DOHH2 (cell line): ENCODE measurements at regions not wholly inside any gene's neighbourhood (a gene's known extent, or its start where the extent isn't known, plus 50 kb on each side); places are given as distances from the start of the nearest gene placed in this dataset.

Experiments
- H3F3A ChIP-seq: fragments of 200-600 bp; sonication (generic), shearing (Covaris generic); 2 replicates; pipeline ENCODE4 v1.6.0; 2016; ENCODE audit warnings: antibody characterized with exemption, mild to moderate bottlenecking; ENCODE audit not compliant: control insufficient read depth, insufficient read depth
- H3K27ac ChIP-seq: fragments of 200-600 bp; sonication (generic); 2 replicates; pipeline ENCODE4 v1.5.1; 2014; ENCODE audit warnings: low read depth, mild to moderate bottlenecking, low read length, moderate library complexity
- H3K27me3 ChIP-seq: fragments of 200-600 bp; sonication (generic); 2 replicates; pipeline ENCODE4 v1.6.1; 2014; ENCODE audit warnings: mild to moderate bottlenecking, low read length, mixed read lengths; ENCODE audit not compliant: control insufficient read depth
- H3K36me3 ChIP-seq: fragments of 200-600 bp; sonication (generic); 2 replicates; pipeline ENCODE4 v1.6.1; 2014; ENCODE audit warnings: mild to moderate bottlenecking, low read length, moderate library complexity, mixed read lengths; ENCODE audit not compliant: control insufficient read depth
- H3K4me1 ChIP-seq: fragments of 200-600 bp; sonication (generic); 2 replicates; pipeline ENCODE4 v1.6.1; 2014; ENCODE audit warnings: mild to moderate bottlenecking, low read length, mixed read lengths; ENCODE audit not compliant: control insufficient read depth
- H3K4me2 ChIP-seq: fragments of 200-600 bp; sonication (generic); 2 replicates; pipeline ENCODE4 v1.6.0; 2014; ENCODE audit warnings: mild to moderate bottlenecking, low read length, moderate library complexity
- H3K4me3 ChIP-seq: fragments of 200-600 bp; sonication (generic); 2 replicates; pipeline ENCODE4 v1.5.1; 2014; ENCODE audit warnings: mild to moderate bottlenecking, low read length, mixed read lengths
- H3K79me2 ChIP-seq: fragments of 200-600 bp; sonication (generic); 2 replicates; pipeline ENCODE4 v1.6.1; 2014; ENCODE audit warnings: mild to moderate bottlenecking, low read length, mixed read lengths; ENCODE audit not compliant: control insufficient read depth
- H3K9me2 ChIP-seq: fragments of 200-600 bp; sonication (generic); replicated peaks from 2 replicates; pipeline ENCODE4 v1.6.1; 2014; ENCODE audit warnings: mild to moderate bottlenecking, low read length, mixed read lengths; ENCODE audit not compliant: control insufficient read depth
- H3K9me3 ChIP-seq: fragments of 200-600 bp; sonication (generic); 2 replicates; pipeline ENCODE4 v1.6.1; 2014; ENCODE audit warnings: antibody characterized with exemption, low read length, mixed read lengths; ENCODE audit not compliant: control insufficient read depth, insufficient read depth
- H4K20me1 ChIP-seq: fragments of 200-600 bp; sonication (generic); 2 replicates; pipeline ENCODE4 v1.6.0; 2014; ENCODE audit warnings: low read depth, mild to moderate bottlenecking, antibody characterized with exemption, low read length, moderate library complexity; ENCODE audit not compliant: control insufficient read depth, insufficient read depth
- EZH2phosphoT487 ChIP-seq: fragments of 200-600 bp; sonication (generic); IDR thresholded peaks from 2 replicates; pipeline ENCODE4 v1.6.1; 2017; ENCODE audit warnings: borderline replicate concordance, mild to moderate bottlenecking, antibody characterized with exemption, low read length, moderate library complexity, mixed read lengths
- TF ChIP-seq, protein P1 (sequence below): fragments of 200-600 bp; sonication (generic); IDR thresholded peaks from one replicate; pipeline ENCODE4 v1.5.1; 2014; ENCODE audit warnings: antibody characterized with exemption, mild to moderate bottlenecking, low read depth, low read length; ENCODE audit not compliant: poor library complexity, severe bottlenecking

DNA sequence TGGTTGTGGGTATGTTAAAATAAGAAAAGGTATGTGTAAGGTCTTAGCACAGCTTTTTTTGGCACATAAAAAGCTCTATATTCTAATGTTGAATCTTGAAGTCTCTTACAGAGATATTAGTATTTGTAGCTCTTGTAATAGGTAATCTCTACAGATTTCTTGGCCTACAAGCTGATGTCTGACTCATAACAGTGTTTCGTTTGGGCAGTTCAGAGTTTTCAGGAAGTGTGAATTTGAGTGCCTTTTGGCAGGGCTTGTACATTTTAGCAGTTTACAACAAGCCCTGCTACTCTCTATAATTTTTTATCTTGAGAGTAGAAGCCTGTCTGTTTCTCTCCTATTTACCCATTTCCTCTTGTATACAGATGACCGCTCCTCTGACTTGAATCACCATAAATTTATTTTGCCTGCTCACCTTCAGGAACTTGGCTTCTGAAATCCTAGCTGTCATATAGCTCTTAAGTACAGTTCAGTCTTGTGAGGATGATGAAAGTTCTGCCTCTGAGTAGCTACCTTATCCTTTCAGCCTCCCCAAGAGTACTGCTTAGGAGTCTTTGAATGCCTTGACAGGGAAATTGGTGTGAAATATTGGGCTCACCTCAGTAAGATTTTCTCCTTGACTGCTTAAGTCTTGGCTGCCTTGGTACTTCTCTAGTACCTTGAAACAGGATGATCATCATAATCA lies 419.9 kb upstream of the RARB start:
- H3K27ac ChIP-seq = no peak overlapping the region
- no peaks in the 10 kb centered on the region for H4K20me1 ChIP-seq
- H3F3A ChIP-seq = no peaks in the 10 kb centered on the region
- no peak overlapping the region for H3K4me2 ChIP-seq
- no peaks in the 10 kb centered on the region for H3K9me3 ChIP-seq
- no peaks in the 10 kb centered on the region for H3K36me3 ChIP-seq
- H3K4me3 ChIP-seq = no peak overlapping the region
- H3K79me2 ChIP-seq = no peaks in the 10 kb centered on the region
- no peaks in the 10 kb centered on the region for H3K4me1 ChIP-seq
- H3K9me2 ChIP-seq = no peaks in the 10 kb centered on the region
- H3K27me3 ChIP-seq = no peaks in the 10 kb centered on the region
- TF ChIP-seq, protein P1, sequence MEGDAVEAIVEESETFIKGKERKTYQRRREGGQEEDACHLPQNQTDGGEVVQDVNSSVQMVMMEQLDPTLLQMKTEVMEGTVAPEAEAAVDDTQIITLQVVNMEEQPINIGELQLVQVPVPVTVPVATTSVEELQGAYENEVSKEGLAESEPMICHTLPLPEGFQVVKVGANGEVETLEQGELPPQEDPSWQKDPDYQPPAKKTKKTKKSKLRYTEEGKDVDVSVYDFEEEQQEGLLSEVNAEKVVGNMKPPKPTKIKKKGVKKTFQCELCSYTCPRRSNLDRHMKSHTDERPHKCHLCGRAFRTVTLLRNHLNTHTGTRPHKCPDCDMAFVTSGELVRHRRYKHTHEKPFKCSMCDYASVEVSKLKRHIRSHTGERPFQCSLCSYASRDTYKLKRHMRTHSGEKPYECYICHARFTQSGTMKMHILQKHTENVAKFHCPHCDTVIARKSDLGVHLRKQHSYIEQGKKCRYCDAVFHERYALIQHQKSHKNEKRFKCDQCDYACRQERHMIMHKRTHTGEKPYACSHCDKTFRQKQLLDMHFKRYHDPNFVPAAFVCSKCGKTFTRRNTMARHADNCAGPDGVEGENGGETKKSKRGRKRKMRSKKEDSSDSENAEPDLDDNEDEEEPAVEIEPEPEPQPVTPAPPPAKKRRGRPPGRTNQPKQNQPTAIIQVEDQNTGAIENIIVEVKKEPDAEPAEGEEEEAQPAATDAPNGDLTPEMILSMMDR = no peak
- TF ChIP-seq EZH2phosphoT487 = no peak

DNA sequence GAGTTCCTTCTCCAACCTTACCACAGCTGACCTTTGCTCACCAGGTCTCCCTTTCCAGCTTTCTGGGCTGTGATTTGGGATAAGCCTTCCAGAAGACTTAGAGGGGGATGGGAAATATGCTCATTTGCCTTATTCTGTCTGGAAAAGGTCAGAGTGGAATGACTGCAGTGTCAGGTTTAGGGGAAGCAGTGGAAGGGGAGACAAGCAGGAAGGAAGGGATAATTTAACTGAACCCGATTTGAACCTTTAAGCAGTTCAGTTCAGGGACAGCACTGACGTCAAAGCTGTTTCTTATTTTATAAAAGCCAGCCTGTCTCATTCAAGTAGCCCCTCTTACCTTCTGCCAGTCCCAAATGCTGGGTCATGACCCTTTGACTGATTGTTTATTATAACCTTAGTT lies 418.4 kb upstream of the RARB start:
- Histone ChIP-seq H4K20me1 (no peaks in the 10 kb centered on the region), H3K4me2 (no peak overlapping the region), H3K27me3 (no peaks in the 10 kb centered on the region), H3K9me2 (no peaks in the 10 kb centered on the region), H3K27ac (no peak overlapping the region), H3K9me3 (no peaks in the 10 kb centered on the region), H3K79me2 (no peaks in the 10 kb centered on the region), H3F3A (no peaks in the 10 kb centered on the region), H3K36me3 (no peaks in the 10 kb centered on the region), H3K4me3 (no peak overlapping the region), H3K4me1 (no peaks in the 10 kb centered on the region)
- TF ChIP-seq, protein P1 = no peak
- no peak for TF ChIP-seq EZH2phosphoT487

DNA sequence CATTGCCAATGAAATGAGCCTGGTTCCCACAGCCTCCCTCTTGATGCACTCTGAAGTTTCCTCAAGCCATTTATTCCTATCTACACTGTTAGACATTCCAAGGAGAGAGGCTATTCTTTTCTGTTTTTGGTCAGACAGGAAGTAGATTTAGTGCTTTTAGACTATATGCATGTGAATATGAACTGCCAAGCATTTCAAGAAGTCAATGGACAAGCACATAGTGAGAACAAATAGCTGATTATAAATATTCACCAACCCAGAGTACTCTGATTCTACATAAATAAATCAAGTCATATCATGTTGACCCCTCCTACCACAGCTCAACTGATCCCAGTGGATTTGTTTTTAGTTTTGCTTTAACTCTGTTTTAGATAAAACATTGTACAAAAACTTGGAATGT lies 412.5 kb upstream of the RARB start:
- TF ChIP-seq, protein P1 = no peak
- TF ChIP-seq EZH2phosphoT487 = no peak
- H4K20me1 ChIP-seq = no peaks in the 10 kb centered on the region

More for the DNA sequence above, 412.5 kb upstream of the RARB start:
- Histone ChIP-seq H3K27ac (no peak overlapping the region), H3K4me3 (no peak overlapping the region), H3K27me3 (no peaks in the 10 kb centered on the region), H3K36me3 (no peaks in the 10 kb centered on the region), H3F3A (no peaks in the 10 kb centered on the region), H3K4me1 (no peaks in the 10 kb centered on the region), H3K9me2 (no peaks in the 10 kb centered on the region), H3K4me2 (no peak overlapping the region), H3K79me2 (no peaks in the 10 kb centered on the region), H3K9me3 (no peaks in the 10 kb centered on the region)
